Fibroblast of mammary gland (primary cell): ENCODE measurements at regions not wholly inside any gene's neighbourhood (a gene's known extent, or its start where the extent isn't known, plus 50 kb on each side); places are given as distances from the start of the nearest gene placed in this dataset.
A peak's percentile ranks its signal among the peaks of the same experiment; 100 is the strongest.

Source experiments
- DNase-seq: peaks from one replicate; pipeline ENCODE4 v3.0.0-alpha.2; 2010; ENCODE audit warnings: low read depth
- H3K4me3 ChIP-seq: 2 replicates; pipeline ENCODE4 v1.5.1; 2011; ENCODE audit warnings: low read depth, mild to moderate bottlenecking, low read length, moderate library complexity; ENCODE audit not compliant: control insufficient read depth
- CTCF ChIP-seq: conservative IDR thresholded peaks from 2 replicates; pipeline ENCODE4 v1.5.1; 2011; ENCODE audit warnings: low read depth, low read length, inconsistent platforms; ENCODE audit not compliant: control insufficient read depth, insufficient read depth

GRCh38 chr5:176151281-176151680 is 86.9 kb upstream of the SIMC1 start:
- DNase-seq: peak; percentile 55
- no peak overlapping the region for H3K4me3 ChIP-seq
- TF ChIP-seq CTCF: no peak

GRCh38 chr5:176152191-176152929 is 85.9 kb upstream of the SIMC1 start:
- TF ChIP-seq CTCF: no peak
- H3K4me3 ChIP-seq: no peak overlapping the region
- no peak for DNase-seq

DNA sequence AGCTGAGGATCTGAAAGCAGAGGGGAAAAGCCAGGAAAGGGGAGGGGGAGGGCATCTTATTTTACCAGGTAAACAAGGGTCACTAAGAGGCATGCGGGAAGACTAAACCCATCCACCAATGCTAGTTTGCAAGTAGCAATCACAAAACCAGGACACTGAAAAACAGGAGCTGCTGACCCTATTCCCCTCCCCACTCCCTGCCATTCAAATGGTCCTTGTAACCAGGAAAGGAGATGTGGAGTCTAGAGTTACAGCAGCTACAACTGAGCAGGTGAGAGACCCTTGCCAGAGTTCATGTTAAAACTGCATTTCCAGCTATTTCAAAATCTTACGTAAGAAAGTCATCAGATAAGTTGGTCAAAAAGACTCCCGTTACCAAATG is 85.3 kb upstream of the SIMC1 start:
- H3K4me3 ChIP-seq: no peak overlapping the region
- DNase-seq: no peak
- TF ChIP-seq CTCF: no peak

DNA sequence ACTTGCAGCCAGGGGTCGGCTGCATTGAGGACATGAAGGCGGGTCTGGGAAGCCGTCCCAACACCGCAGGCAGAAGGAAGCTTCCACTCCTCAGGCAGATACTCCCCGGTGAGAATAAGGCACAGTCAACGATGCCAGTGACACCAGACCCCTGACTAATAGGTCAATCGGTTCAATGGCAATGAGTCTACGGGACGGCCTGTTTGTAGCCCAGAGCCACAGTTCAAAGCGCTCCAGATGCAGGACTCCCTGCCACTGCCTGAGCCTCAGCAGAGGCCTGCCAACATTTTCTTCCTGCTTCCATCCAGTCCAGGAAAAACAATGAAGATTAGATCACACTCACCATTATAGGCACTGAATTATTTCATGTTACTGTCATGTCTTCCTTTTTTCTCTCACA is 84.5 kb upstream of the SIMC1 start:
- DNase-seq: peak; percentile 66
- TF ChIP-seq CTCF: no peak
- H3K4me3 ChIP-seq: no peak overlapping the region

GRCh38 chr5:176154821-176155220 is 83.4 kb upstream of the SIMC1 start:
- no peak overlapping the region for H3K4me3 ChIP-seq
- no peak for TF ChIP-seq CTCF
- no peak for DNase-seq

- DNase-seq: no peak
- H3K4me3 ChIP-seq: no peak overlapping the region
- no peak for TF ChIP-seq CTCF
Measured at GRCh38 chr5:176155922-176156359, 82.3 kb upstream of the SIMC1 start.
